ENCODE measurements at regions not wholly inside any gene's neighbourhood (a gene's known extent, or its start where the extent isn't known, plus 50 kb on each side); places are given as distances from the start of the nearest gene placed in this dataset.
"Not testable (repeated sequence)": the region's sequence is repeated elsewhere in the genome, so short reads cannot be mapped to it uniquely, and the experiment has no call there.

DNA sequence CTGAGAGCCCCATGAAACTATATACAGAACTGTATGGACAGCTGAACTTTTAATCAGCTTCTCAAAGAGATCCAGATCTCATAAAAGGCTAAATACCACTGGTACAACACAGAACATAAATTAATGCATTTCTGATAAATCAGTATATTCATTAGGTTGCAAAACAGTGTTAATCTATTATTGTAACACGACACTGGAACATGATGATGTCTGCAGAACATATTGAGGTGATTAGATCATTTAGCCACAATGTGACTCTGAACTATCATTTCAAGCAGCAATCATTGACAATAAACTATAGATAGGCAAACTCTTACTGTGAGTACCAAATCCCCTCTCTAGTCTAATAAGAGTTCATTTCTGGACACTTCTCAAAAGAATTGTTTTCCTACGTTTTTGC, 50.3 kb downstream of the GASK1B start:
- DNase-seq: no peak

DNA sequence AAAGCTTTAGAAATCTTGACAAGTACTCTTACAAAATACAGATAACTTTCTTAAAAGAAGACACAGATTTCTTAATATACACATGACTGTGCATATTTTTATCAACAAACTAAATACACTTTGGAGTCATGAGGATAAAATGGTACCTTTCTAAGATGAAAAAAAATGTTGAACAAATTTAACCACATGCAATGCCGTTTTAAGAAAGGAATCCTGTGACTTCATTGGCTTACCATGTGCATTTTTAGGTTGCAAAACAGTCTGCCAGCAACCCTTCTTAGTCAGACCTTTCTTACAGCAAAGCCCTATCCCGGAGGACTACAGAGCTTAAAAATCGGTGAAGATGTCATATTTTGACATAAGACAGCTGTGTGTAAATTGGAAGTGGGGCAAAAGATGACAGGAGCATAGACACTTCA, 51.7 kb downstream of the GASK1B start:
- DNase-seq: no peak

DNA sequence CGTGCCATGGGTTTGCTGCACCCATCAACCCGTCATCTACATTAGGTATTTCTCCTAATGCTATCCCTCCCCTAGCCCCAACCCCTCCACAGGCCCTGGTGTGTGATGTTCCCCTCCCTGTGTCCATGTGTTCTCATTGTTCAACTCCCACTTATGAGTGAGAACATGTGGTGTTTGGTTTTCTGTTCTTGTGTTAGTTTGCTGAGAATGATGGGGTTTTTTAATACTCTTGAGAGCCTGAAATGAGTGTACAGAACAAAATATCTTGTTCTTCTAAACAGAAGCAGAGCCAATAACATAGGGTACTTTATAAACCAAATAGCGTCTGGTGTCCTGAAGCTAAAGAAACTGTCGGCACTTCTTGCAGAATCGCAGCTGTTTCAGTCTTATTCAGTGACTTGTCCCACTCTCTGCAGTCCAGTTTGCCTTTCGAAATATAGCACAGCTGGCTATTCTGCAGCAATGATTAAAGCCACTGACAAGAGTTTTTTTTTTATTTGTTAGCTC, 52.1 kb downstream of the GASK1B start:
- DNase-seq: not testable (repeated sequence)

DNA sequence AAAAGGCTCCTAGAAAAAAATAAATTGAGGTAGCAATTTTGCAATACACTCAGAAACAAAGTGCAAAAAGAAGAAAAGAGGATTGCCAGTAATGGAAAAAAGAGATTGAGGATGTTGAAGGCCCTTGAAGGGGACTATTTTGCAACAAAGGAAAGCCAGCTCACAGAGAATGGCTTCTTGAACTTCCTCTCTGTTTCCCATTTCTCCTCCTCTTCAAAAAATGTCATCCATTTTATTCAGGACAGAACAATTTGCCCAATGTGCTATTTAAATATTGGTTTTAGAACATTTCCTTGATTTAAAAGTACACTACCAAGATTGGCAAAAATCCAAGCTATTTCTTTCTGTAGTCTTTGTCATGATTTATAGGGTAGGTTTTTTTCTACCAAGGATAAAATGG, 60.2 kb downstream of the GASK1B start:
- DNase-seq: no peak

DNA sequence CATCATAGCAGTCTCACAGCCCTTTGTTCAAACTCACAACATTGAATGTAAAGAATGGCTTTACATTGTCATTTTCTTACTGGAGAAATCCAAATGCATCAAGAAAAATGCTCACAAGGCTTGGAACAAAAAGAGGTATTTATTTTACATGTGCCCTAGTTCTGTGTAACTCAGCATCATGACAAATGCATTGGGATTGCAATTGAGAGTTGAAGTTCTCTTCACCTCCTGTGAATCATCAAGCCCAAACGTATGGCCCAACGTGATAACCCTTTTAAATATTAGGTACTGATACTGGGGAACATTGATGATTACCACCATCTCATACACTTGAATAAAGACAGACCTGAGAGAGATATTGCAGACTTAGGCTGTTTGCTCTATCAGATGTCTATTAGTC, 61.6 kb downstream of the GASK1B start:
- DNase-seq: no peak

DNA sequence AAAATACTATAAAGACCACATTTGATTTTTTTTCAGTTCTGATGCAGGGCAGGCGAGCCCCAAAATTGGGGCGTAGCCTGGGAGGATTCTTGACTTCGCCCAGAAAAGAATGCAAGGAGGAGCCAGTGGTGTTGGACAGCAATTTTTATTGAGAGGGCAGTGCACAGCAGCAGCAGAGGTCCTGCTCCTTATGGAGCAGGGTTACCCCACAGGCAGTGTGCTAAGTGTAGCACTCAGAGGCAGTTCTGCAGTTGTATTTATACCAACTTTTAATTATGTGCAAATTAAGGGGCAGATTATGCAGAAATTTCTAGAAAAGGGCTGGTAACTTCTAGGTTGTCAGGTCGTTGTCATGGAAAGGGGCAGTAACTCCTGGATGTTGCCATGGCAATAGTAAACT, 69.9 kb downstream of the GASK1B start:
- DNase-seq: no peak

DNA sequence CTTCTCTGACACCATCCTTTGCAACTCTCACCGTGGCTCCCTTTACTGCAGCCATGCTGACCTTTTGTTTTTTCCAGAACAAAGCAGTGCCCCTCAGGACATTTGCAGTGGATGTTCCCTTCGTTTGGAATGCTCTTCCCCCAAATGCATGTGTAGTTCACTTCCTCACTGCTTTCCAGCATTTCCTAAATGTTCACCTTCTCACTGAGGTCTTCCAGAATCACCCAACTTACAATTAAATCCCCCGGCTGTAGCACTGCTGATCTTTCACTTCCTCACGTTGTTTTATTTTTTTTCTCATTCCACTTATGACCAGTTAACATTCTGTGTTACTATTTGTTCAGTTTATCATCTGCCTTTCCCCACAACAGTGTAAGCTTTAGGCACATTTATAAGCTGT, 73.1 kb downstream of the GASK1B start:
- no peak for DNase-seq

DNA sequence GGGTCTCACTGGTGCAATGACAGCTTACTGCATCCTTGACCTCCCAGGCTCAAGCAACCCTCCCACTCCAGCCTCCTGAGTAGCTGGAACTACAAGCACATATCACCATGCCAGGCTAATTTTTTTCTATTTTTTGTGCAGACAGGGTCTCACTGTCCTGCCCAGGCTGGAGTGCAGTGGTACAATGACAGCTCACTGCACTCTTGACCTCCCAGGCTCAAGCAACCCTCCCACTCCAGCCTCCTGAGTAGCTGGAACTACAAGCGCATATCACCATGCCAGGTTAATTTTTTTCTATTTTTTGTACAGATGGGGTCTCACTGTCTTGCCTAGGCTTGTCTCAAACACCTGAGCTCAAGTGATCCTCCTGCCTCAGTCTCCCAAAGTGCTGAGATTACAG, 74.0 kb downstream of the GASK1B start:
- no peak for DNase-seq

DNA sequence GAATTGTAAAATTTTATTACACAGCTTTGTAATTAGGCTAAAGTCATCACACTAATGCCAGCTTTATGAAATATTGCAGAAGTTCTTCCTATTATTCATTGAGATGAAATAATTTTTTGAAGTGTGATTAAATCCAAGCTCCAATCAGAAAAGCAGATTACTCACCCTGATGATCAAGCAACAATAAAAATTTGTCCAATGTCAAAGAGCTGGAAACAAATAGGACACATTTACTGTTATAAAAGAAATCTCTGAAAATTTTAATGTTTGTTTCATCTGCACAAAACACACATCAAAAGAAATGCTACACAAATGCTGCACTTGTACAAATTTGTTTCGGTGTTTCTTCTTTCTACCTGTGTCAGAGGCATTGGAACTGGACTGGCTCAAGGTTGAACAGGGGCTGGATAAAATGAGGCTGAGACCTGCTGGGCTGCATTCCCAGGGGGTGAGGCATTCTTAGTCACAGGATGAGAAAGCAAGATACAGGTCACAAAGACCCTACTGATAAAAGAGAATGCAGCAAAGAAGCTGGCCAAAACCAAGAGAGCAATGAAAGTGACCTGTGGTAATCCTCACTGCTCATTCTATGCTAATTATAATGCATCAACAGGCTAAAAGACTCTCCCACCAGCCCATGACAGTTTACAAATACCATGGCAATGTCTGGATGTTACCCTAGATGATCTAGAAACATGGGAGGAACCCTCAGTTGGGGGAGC, 78.3 kb downstream of the GASK1B start:
- no peak for DNase-seq

DNA sequence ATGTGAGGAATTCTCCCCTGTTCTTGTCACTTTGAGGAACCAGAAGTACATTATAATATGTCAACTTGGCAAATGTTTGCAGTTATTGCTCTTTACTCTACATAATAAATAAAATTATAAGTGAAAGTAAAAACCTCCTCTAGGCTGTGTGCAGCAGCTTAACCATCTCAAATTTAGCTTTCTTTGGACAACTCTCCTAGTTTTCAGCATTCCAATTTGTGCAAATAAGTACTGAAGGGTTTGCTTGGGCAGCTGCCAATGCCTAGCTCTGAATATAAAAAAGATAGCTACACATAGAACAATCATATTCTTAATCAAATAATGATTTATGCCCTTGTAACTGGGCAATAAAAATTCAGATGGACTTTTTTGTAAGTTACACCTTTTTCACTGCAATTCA, 82.5 kb downstream of the GASK1B start:
- no peak for DNase-seq

DNA sequence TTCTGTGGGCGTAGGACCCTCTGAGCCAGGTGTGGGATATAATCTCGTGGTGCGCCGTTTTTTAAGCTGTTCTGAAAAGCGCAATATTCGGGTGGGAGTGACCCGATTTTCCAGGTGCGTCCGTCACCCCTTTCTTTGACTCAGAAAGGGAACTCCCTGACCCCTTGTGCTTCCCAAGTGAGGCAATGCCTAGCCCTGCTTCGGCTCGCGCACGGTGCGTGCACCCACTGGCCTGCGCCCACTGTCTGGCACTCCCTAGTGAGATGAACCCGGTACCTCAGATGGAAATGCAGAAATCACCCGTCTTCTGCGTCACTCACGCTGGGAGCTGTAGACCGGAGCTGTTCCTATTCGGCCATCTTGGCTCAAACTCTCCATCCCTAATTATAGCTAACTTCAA, 82.9 kb downstream of the GASK1B start:
- not testable (repeated sequence) for DNase-seq

DNA sequence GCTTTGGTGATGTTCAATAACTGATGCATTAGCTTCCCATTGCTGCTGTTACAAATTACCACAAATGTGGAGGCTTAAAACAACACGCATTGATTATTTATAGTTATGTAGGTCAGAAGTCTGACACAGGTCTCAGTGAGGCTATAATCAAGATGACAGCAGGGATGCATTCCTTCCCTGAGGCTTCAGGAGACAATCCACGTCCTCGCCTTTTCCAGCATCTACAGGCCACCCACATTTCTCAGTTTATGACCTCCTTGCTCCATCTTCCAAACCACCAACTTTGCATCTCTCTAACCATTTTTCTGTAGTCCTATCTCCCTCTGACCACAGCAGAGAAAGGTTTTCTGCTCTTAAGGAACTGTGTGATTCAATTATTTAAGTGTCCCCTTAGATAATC, 92.5 kb downstream of the GASK1B start:
- no peak for DNase-seq

DNA sequence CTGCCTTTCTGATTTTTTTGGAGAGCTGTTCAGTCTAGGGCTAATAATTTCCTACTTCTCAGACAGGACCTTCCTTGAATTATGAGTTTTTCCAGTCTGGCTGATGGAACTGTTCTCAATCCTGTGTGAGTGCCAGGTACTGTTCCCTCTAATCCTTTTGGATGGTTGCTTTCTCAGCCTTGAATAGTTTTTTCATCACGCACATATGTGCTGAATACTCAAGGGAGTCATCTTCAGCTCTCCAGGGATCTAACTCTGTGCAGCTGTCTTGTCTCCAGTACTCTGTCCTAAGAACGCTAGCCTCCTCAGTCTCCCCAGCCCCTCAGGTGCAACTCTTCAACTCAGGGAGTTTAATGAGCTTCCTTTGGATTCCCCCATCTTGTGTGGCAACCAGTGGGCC, 93.2 kb downstream of the GASK1B start:
- DNase-seq: no peak

DNA sequence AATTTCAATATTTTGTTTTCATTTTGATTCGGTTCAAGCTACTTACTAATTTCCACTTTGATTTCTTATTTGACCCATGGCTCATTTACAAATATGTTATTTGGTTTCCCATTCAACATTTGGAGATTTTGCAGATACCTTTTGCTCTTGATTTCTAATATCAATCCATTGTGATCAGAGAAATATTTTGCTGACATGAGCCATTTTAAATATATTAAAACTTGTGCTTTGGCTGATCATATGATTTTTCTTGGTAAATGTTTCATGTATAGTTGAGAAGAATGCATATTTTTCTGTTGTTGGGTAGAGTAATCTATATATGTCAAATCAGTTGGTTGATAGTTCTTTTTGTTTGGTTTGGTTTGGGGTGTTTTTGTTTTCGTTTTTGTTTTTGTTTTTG, 95.0 kb downstream of the GASK1B start:
- DNase-seq: no peak

DNA sequence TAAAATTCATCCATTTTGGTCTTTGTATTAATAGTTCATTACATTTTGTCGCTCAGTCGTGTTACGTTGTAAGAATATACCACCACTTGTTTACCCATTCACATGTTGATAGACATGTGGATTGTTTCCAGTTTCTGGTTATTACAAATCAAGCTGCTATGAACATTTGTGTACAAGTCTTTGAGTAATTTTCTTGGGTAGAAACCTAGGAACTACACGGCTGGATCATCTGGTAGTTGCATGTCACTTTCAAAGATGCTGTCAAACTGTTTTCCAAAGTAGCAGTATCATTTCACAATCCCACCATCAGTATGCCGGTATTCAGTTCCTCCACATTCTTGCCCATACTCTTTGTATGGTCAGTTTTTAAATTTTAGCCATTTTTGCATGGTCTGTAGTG, 98.0 kb downstream of the GASK1B start:
- no peak for DNase-seq

DNA sequence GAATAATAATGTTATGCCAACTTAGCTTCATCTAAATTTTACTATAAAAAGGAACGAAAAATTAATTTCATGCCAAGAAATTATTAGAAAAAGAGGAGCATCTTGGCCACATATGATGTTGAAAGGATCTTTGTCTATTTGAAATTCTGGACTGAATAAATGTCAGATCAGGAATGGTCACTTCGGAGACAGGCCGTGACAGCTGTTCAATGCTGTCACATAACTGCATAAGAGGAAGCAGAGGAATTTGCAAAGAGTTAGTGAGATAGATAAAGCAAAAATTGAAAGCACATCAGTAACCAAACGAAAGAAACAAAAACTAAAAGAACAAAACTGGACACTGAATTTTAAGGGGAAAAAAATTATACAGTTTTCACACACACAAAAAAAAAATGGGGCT, 100.9 kb downstream of the GASK1B start:
- no peak for DNase-seq

DNA sequence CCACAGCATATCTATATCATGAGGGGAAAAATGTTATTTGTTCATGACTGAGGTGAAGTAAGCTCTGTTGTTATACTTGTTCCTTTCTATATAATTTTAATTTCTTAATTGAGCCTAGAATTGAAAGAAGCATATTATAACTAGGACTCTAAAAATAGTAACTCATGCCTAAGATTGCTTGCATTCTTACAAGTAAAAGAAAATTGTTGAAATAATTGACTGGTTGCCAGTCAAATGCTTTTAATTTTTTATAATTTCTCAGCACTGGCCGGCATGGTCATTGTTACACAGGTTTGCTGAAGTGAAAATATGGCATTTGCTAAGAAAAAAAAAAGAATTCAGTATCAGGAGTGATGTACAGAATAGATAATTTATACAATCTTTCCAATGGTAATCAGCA, 104.8 kb downstream of the GASK1B start:
- no peak for DNase-seq

DNA sequence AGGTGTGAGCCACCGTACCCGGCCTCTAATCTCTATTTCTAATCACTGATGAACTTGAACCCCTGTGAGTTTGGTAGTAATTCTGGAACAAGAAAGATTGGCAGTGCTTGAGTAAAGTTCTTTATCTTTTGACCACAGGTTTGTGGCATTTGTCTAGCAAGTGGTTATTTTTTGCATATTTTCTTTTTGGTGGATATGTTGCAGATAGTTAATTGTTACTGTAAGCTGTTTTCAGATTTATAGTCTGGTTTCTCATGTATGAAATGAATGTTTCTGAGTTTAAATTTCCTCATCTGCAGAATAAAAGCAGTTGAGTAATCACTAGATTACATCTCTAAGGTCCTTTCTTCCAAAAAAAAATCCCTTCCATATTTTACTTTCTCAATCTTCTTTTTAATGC, 105.2 kb downstream of the GASK1B start:
- DNase-seq: no peak

DNA sequence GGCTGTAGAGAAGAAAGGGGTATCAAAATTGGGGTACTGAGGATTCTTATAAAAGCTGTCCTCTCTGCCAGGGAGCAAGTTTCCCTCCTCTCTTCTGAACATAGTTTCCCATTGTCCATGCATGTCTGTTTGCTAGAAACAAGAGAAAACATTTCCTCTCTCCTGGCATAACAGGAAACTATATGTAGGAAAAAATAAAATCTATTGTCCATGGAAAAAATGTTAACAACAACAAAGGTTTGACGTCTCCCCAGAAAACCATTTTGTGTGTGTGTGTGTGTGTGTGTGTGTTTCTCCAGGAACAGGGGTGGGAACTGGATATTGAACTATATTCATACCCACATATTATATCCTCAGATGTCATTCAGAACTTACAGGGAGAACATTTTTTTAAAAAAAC, 107.2 kb downstream of the GASK1B start:
- no peak for DNase-seq

DNA sequence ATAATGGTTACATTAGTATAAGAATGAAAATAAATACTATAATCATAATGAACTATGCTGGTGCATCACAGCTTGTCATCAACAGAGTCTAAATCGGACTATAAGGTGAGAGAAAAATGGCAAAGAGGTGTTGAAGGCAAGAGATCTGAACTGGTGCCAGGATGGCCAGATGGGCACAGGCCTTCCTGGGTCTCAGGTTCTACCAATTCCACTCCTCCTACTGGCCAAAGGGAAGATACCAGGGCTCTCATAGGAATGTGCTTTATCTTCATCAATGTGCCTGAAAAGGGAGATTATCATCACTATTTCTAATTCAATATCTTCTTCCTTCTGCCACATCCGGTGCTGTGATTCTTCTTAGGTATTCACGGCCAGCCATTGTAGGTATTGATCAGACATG, 107.6 kb downstream of the GASK1B start:
- DNase-seq: no peak

DNA sequence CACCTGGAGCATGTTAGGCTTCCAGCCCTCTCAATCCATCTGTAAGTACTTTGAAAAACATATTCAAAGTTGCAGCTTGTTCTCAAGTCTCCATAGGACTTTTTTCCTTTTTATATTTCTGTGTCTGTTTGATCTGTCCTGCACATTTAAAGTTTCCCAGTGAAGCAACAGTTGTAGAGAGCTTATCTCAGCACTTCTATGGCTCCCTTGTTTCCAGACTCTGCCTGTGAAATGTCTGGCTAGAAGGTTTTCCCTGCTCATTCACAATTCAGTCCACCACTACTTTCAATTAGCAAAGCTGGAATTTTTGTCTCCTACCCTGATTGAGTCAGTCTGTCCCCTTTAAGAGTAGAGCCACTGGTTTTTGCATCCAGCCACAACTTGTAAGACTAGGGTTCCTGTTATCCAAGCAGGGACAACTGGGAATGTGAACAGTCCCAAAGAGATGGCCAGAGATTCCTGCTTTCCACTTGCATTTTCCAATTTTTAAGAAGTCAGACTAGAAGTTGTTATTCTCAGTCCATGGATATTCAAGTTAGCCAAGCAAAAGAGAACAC, 116.1 kb downstream of the GASK1B start:
- no peak for DNase-seq

DNA sequence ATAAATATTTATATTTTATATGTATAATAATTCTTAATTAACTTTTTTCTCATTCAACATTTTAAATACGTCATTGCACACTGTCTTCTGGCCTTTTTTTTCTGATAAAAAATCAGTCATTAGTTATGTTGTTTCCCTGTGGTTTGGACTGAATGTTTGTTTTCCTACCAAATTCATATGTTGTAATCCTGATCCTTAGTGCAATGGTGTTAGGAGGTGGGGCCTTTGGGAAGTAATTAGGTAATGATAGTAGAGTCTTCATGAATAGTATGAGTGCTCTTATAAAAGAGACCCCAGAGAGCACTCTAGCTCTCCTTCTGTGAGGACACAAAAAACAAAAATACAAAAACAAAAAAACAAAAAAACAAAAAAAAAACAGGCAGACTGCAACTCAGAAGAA, 117.2 kb downstream of the GASK1B start:
- no peak for DNase-seq

DNA sequence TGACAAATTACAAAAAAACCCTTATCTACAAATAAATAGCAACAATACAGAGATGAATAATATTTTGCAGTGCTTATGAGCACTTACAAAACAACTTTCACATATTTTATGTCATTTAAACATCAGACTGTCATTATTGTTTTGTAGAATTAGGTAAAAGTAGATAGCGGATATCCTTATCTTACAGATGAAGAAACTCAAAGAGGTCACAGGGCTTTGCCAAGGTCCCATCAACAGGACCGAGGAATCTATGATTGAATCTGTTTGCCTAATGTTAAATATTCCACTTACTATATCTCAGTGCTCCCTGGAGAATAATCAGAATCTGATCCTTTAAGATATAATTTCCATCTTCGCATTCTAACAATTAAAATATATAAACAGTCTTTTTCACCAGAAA, 119.0 kb downstream of the GASK1B start:
- DNase-seq: no peak

DNA sequence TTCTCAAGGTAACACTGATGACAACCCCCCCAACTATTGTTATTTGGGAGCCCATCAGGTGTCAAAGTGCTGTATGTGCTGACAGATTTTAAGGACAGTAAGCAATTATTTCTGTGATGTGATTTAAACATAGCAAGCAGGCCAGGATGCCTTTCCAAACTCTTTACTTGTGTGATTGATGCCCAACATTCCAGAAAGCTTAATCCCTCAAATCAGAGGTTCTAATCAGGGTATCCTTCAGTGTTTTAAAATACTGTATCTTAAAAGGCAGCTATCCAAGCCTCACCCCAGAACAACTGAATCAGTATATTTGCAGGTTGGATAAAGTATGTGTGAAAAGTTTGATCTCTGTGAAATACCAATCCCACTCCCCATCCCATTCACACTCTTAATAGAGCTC, 119.7 kb downstream of the GASK1B start:
- DNase-seq: no peak

Measured in T-helper 2 cell (primary cell).